SK-N-SH (cell line): ENCODE measurements at regions not wholly inside any gene's neighbourhood (a gene's known extent, or its start where the extent isn't known, plus 50 kb on each side); places are given as distances from the start of the nearest gene placed in this dataset.

Source experiments
- CTCF ChIA-PET: fragments of 300-600, 350-600 bp; formaldehyde crosslinking; extraction: SDS; loops from one replicate; lab custom pipeline; 2021; lab: Yijun Ruan, JAX
- POLR2A ChIA-PET: fragments of 350-600 bp; sonication (Branson Sonifier 250); formaldehyde crosslinking; extraction: SDS; loops from one replicate; lab custom pipeline; 2020; ENCODE audit warnings: antibody characterized with exemption, inconsistent platforms; lab: Yijun Ruan, JAX
- DNase-seq: peaks from one replicate; pipeline ENCODE4 v3.0.0; 2012
- H2AFZ ChIP-seq: fragments of 200-600 bp; sonication (generic); 2 replicates; pipeline ENCODE4 v1.8.1; 2016; ENCODE audit warnings: antibody characterized with exemption, mild to moderate bottlenecking, low read depth
- H3F3A ChIP-seq: fragments of 200-600 bp; sonication (generic); replicated peaks from 2 replicates; pipeline ENCODE3; 2016; ENCODE audit warnings: antibody characterized with exemption, mild to moderate bottlenecking; ENCODE audit not compliant: insufficient read depth
- H3K27ac ChIP-seq, 2 experiments: fragments of 200-500 bp in 1 of 2; fragments of 200-600 bp in 1 of 2; sonication (Bioruptor generic) in 1 of 2; sonication (generic), shearing (Covaris generic) in 1 of 2; 2 replicates each; pipeline versions ENCODE4 v1.5.1 to v1.6.1; 2014 to 2016; ENCODE audit warnings: low read depth in 2 of 2, inconsistent platforms in 1 of 2, low read length in 1 of 2, mild to moderate bottlenecking in 1 of 2, mixed read lengths in 1 of 2
- H3K27me3 ChIP-seq: fragments of 200-600 bp; sonication (generic), shearing (Covaris generic); 2 replicates; pipeline ENCODE4 v1.6.1; 2016; ENCODE audit warnings: mixed run types; ENCODE audit not compliant: insufficient read depth
- H3K36me3 ChIP-seq, 2 experiments: fragments of 200-500 bp in 1 of 2; fragments of 200-600 bp in 1 of 2; sonication (Bioruptor generic) in 1 of 2; sonication (generic) in 1 of 2; replicated peaks in 1 of 2; 2 replicates each; pipeline versions ENCODE3 to v1.5.1; 2014 to 2016; ENCODE audit warnings: low read length in 1 of 2, mild to moderate bottlenecking in 1 of 2; ENCODE audit not compliant: insufficient read depth in 2 of 2, control insufficient read depth in 1 of 2
- H3K4me1 ChIP-seq, 2 experiments: fragments of 200-500 bp in 1 of 2; fragments of 200-600 bp in 1 of 2; sonication (Bioruptor generic) in 1 of 2; sonication (generic), shearing (Covaris generic) in 1 of 2; 2 replicates each; pipeline versions ENCODE4 v1.5.1 to v1.6.1; 2014 to 2016; ENCODE audit warnings: low read depth in 1 of 2, low read length in 1 of 2, mixed run types in 1 of 2; ENCODE audit not compliant: insufficient read depth in 2 of 2, control insufficient read depth in 1 of 2
- H3K4me2 ChIP-seq: fragments of 200-600 bp; sonication (generic), shearing (Covaris generic); 2 replicates; pipeline ENCODE4 v1.6.1; 2017; ENCODE audit warnings: mixed run types
- H3K4me3 ChIP-seq, 2 experiments: fragments of 200-500 bp in 1 of 2; fragments of 200-600 bp in 1 of 2; sonication (Bioruptor generic) in 1 of 2; sonication (generic), shearing (Covaris generic) in 1 of 2; 2 replicates each; pipeline versions ENCODE4 v1.5.1 to v1.8.1; 2014 to 2016; ENCODE audit warnings: low read depth in 2 of 2, inconsistent platforms in 1 of 2, low read length in 1 of 2, mild to moderate bottlenecking in 1 of 2, mixed read lengths in 1 of 2, moderate library complexity in 1 of 2
- H3K79me2 ChIP-seq: fragments of 200-600 bp; sonication (generic); 2 replicates; pipeline ENCODE4 v1.8.1; 2017; ENCODE audit warnings: mild to moderate bottlenecking; ENCODE audit not compliant: insufficient read depth
- H3K9ac ChIP-seq: fragments of 200-600 bp; sonication (generic); 2 replicates; pipeline ENCODE4 v1.6.1; 2017; ENCODE audit warnings: mixed run types
- H3K9me2 ChIP-seq: fragments of 200-600 bp; sonication (generic); 2 replicates; pipeline ENCODE4 v1.6.1; 2017; ENCODE audit warnings: mixed run types
- H3K9me3 ChIP-seq: fragments of 200-600 bp; sonication (generic); 2 replicates; pipeline ENCODE4 v1.6.1; 2017; ENCODE audit warnings: mixed run types, mild to moderate bottlenecking, moderate library complexity
- H4K20me1 ChIP-seq: fragments of 200-600 bp; sonication (generic); 2 replicates; pipeline ENCODE4 v1.6.1; 2017; ENCODE audit warnings: mild to moderate bottlenecking, mixed run types; ENCODE audit not compliant: insufficient read depth
- EZH2phosphoT487 ChIP-seq: fragments of 200-600 bp; sonication (generic); IDR thresholded peaks from 2 replicates; pipeline ENCODE4 v1.6.1; 2017; ENCODE audit warnings: low read depth, mixed run types, mild to moderate bottlenecking, antibody characterized with exemption, moderate library complexity, borderline replicate concordance
- FOSL2 ChIP-seq: IDR thresholded peaks from 2 replicates; pipeline ENCODE4 v1.4.0; 2012; ENCODE audit warnings: low read depth, mild to moderate bottlenecking, moderate library complexity, borderline replicate concordance
- FOXJ3 ChIP-seq: sonication (generic); formaldehyde crosslinking; IDR thresholded peaks from 2 replicates; pipeline ENCODE4 v1.5.1; 2020; ENCODE audit warnings: mild to moderate bottlenecking, missing genetic modification reagents
- FOXM1 ChIP-seq: IDR thresholded peaks from 2 replicates; pipeline ENCODE4 v1.4.0; 2012; ENCODE audit warnings: low read depth, mild to moderate bottlenecking
- GATA2 ChIP-seq: sonication (generic); formaldehyde crosslinking; IDR thresholded peaks from 2 replicates; pipeline ENCODE4 v1.5.0; 2020; ENCODE audit warnings: mild to moderate bottlenecking, missing genetic modification reagents
- MAX ChIP-seq: IDR thresholded peaks from 2 replicates; pipeline ENCODE4 v1.4.0; 2012; ENCODE audit warnings: low read depth
- MXI1 ChIP-seq: IDR thresholded peaks from 2 replicates; pipeline ENCODE4 v1.6.1; 2012; ENCODE audit warnings: mild to moderate bottlenecking, low read depth, low read length, improper control_type of control experiment
- RAD21 ChIP-seq: IDR thresholded peaks from 2 replicates; pipeline ENCODE4 v1.6.1; 2012; ENCODE audit warnings: mild to moderate bottlenecking, low read length
- RCOR1 ChIP-seq: fragments of 150-350 bp; IDR thresholded peaks from 2 replicates; pipeline ENCODE4 v1.6.1; 2017; ENCODE audit warnings: antibody characterized with exemption, low read length
- REST ChIP-seq: IDR thresholded peaks from 2 replicates; pipeline ENCODE4 v1.6.1; 2012; ENCODE audit warnings: mild to moderate bottlenecking, low read depth, low read length, moderate library complexity
- RFX5 ChIP-seq: IDR thresholded peaks from 2 replicates; pipeline ENCODE4 v1.6.1; 2012; ENCODE audit warnings: mild to moderate bottlenecking, improper control_type of control experiment, low read length
- TCF12 ChIP-seq: IDR thresholded peaks from 2 replicates; pipeline ENCODE4 v1.4.0; 2012
- USF1 ChIP-seq: IDR thresholded peaks from 2 replicates; pipeline ENCODE4 v1.4.0; 2012; ENCODE audit warnings: low read depth, borderline replicate concordance
- USF2 ChIP-seq: fragments of 150-350 bp; IDR thresholded peaks from 2 replicates; pipeline ENCODE4 v1.6.1; 2017; ENCODE audit warnings: antibody characterized with exemption, low read length, low read depth, borderline replicate concordance
- ZBTB33 ChIP-seq: IDR thresholded peaks from 2 replicates; pipeline ENCODE4 v1.4.0; 2012; ENCODE audit warnings: low read depth, borderline replicate concordance
- WGBS: methylation state at CpG from one replicate; pipeline ENCODE4 v1.1.6; 2017; ENCODE audit warnings: low lambda C conversion rate; 5-methylcytosine and 5-hydroxymethylcytosine counted together
- TF ChIP-seq, protein P1 (sequence below): IDR thresholded peaks from 2 replicates; pipeline ENCODE4; 2012

- Histone ChIP-seq H3K4me1 (no peaks in the 10 kb centered on the region), H3K36me3 (no peaks in the 10 kb centered on the region), H3K9me2 (no peaks in the 10 kb centered on the region), H3K4me2 (no peak overlapping the region), H3K4me3 (no peak overlapping the region), H3K9ac (no peak overlapping the region), H3F3A (no peaks in the 10 kb centered on the region), H3K79me2 (no peaks in the 10 kb centered on the region), H3K27ac (no peak overlapping the region), H4K20me1 (no peaks in the 10 kb centered on the region), H2AFZ (peak overlapping the region; percentile 4; the same call in 1 of the 2 replicates), H3K27me3 (no peaks in the 10 kb centered on the region), H3K9me3 (no peaks in the 10 kb centered on the region)
- no peak for DNase-seq
- WGBS: 20% methylated on average over 12 of the region's 12 CpGs
- CTCF ChIA-PET: no interaction called here
- no peak for TF ChIP-seq EZH2phosphoT487
- no peak for TF ChIP-seq RFX5
- no peak for TF ChIP-seq RAD21
- no peak for TF ChIP-seq FOXM1
- TF ChIP-seq MAX: no peak
- TF ChIP-seq RCOR1: no peak
- no peak for TF ChIP-seq MXI1
- TF ChIP-seq FOXJ3 (CRISPR knock-in tag): no peak
- no peak for TF ChIP-seq TCF12
- no peak for TF ChIP-seq USF1
- TF ChIP-seq GATA2 (CRISPR knock-in tag): no peak
- no peak for TF ChIP-seq USF2
- no peak for TF ChIP-seq FOSL2
- TF ChIP-seq ZBTB33: no peak
- TF ChIP-seq, protein P1, sequence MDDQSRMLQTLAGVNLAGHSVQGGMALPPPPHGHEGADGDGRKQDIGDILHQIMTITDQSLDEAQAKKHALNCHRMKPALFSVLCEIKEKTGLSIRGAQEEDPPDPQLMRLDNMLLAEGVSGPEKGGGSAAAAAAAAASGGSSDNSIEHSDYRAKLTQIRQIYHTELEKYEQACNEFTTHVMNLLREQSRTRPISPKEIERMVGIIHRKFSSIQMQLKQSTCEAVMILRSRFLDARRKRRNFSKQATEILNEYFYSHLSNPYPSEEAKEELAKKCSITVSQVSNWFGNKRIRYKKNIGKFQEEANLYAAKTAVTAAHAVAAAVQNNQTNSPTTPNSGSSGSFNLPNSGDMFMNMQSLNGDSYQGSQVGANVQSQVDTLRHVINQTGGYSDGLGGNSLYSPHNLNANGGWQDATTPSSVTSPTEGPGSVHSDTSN: no peak
- TF ChIP-seq REST: no peak
- POLR2A ChIA-PET: no interaction called here
Observed at GRCh38 chr7:120054376-120055100, 218.4 kb upstream of the KCND2 start.
